GM20431 (cell line): ENCODE measurements at regions not wholly inside any gene's neighbourhood (a gene's known extent, or its start where the extent isn't known, plus 50 kb on each side); places are given as distances from the start of the nearest gene placed in this dataset.

ENCODE experiments used
- in situ Hi-C: fragments of 300-500 bp; cut with MseI, MboI; formaldehyde crosslinking; loops from one replicate; pipeline ENCODE4 v1.15.0; 2020; ENCODE audit warnings: low sequenced_read_pairs; ENCODE audit not compliant: unreplicated experiment

- in situ Hi-C loops = no loop called here
These were observed 308.5 kb upstream of the NFE2L3 start for GRCh38 chr7:25843467-25843866.

- in situ Hi-C loops = no loop called here
These were observed 307.7 kb upstream of the NFE2L3 start for GRCh38 chr7:25844102-25844870.

GRCh38 chr7:25845464-25845863 lies 306.5 kb upstream of the NFE2L3 start:
- in situ Hi-C loops = no loop called here

GRCh38 chr7:25846722-25847121 lies 305.3 kb upstream of the NFE2L3 start:
- in situ Hi-C loops = no loop called here

- in situ Hi-C loops = no loop called here
These were observed 304.5 kb upstream of the NFE2L3 start for GRCh38 chr7:25847336-25848070.

- in situ Hi-C loops = loop anchor here (25.0 kb wide), 1 partner anchor 1313 kb away; the partner anchor contains the start of genes HOXA10, HOXA3, HOXA7 and HOXA9
These were observed 302.4 kb upstream of the NFE2L3 start for GRCh38 chr7:25849500-25850184.

GRCh38 chr7:25850216-25850615 lies 301.8 kb upstream of the NFE2L3 start:
- in situ Hi-C loops = loop anchor here (25.0 kb wide), 1 partner anchor 1312 kb away; the partner anchor contains the start of genes HOXA10, HOXA3, HOXA7 and HOXA9

- in situ Hi-C loops = loop anchor here (25.0 kb wide), 1 partner anchor 1312 kb away; the partner anchor contains the start of genes HOXA10, HOXA3, HOXA7 and HOXA9
These were observed 301.3 kb upstream of the NFE2L3 start for GRCh38 chr7:25850735-25851134.

- in situ Hi-C loops = loop anchor here (25.0 kb wide), 1 partner anchor 1311 kb away; the partner anchor contains the start of genes HOXA10, HOXA3, HOXA7 and HOXA9
These were observed 300.4 kb upstream of the NFE2L3 start for GRCh38 chr7:25851332-25852210.

- in situ Hi-C loops = loop anchor here (25.0 kb wide), 1 partner anchor 1310 kb away; the partner anchor contains the start of genes HOXA10, HOXA3, HOXA7 and HOXA9
These were observed 299.6 kb upstream of the NFE2L3 start for GRCh38 chr7:25852211-25852938.

GRCh38 chr7:25852939-25853271 lies 299.1 kb upstream of the NFE2L3 start:
- in situ Hi-C loops = loop anchor here (25.0 kb wide), 1 partner anchor 1309 kb away; the partner anchor contains the start of genes HOXA10, HOXA3, HOXA7 and HOXA9

GRCh38 chr7:25853314-25853713 lies 298.7 kb upstream of the NFE2L3 start:
- in situ Hi-C loops = loop anchor here (25.0 kb wide), 1 partner anchor 1309 kb away; the partner anchor contains the start of genes HOXA10, HOXA3, HOXA7 and HOXA9

- in situ Hi-C loops = loop anchor here (25.0 kb wide), 1 partner anchor 1308 kb away; the partner anchor contains the start of genes HOXA10, HOXA3, HOXA7 and HOXA9
These were observed 297.9 kb upstream of the NFE2L3 start for GRCh38 chr7:25854059-25854458.

- in situ Hi-C loops = loop anchor here (25.0 kb wide), 1 partner anchor 1307 kb away; the partner anchor contains the start of genes HOXA10, HOXA3, HOXA7 and HOXA9
These were observed 297.1 kb upstream of the NFE2L3 start for GRCh38 chr7:25854608-25855497.

- in situ Hi-C loops = loop anchor here (25.0 kb wide), 1 partner anchor 1306 kb away; the partner anchor contains the start of genes HOXA10, HOXA3, HOXA7 and HOXA9
These were observed 295.9 kb upstream of the NFE2L3 start for GRCh38 chr7:25855854-25856782.

GRCh38 chr7:25857376-25858067 lies 294.5 kb upstream of the NFE2L3 start:
- in situ Hi-C loops = loop anchor here (25.0 kb wide), 1 partner anchor 1305 kb away; the partner anchor contains the start of genes HOXA10, HOXA3, HOXA7 and HOXA9
